Neuronal stem cell (in vitro differentiated cells): ENCODE measurements at regions not wholly inside any gene's neighbourhood (a gene's known extent, or its start where the extent isn't known, plus 50 kb on each side); places are given as distances from the start of the nearest gene placed in this dataset.

Source experiments
- DNase-seq: peaks from one replicate; pipeline ENCODE4 v3.0.0-alpha.2; 2013; ENCODE audit warnings: low spot score
- H2AFZ ChIP-seq: one replicate; pipeline ENCODE4 v1.6.1; 2013; ENCODE audit warnings: mild to moderate bottlenecking, low read length, inconsistent platforms
- H2AK5ac ChIP-seq: 2 replicates; pipeline ENCODE4 v1.6.1; 2013; ENCODE audit warnings: low read depth, mild to moderate bottlenecking, inconsistent platforms, low read length, moderate library complexity, mixed read lengths
- H2BK120ac ChIP-seq: 2 replicates; pipeline ENCODE4 v1.6.1; 2013; ENCODE audit warnings: low read depth, mild to moderate bottlenecking, inconsistent platforms, low read length, moderate library complexity, mixed read lengths
- H2BK12ac ChIP-seq: one replicate; pipeline ENCODE4 v1.6.1; 2013; ENCODE audit warnings: low read length, inconsistent platforms
- H2BK15ac ChIP-seq: 2 replicates; pipeline ENCODE4 v1.6.1; 2013; ENCODE audit warnings: mild to moderate bottlenecking, low read length, inconsistent platforms, mixed read lengths
- H2BK5ac ChIP-seq: one replicate; pipeline ENCODE4 v1.6.1; 2013; ENCODE audit warnings: inconsistent platforms, mild to moderate bottlenecking, low read length, moderate library complexity
- H3K14ac ChIP-seq: one replicate; pipeline ENCODE4 v1.6.1; 2013; ENCODE audit warnings: low read length, inconsistent platforms
- H3K18ac ChIP-seq: 2 replicates; pipeline ENCODE4 v1.6.1; 2013; ENCODE audit warnings: low read length, inconsistent platforms
- H3K23ac ChIP-seq: 2 replicates; pipeline ENCODE4 v1.6.1; 2013; ENCODE audit warnings: low read depth, mild to moderate bottlenecking, mixed read lengths, low read length, inconsistent platforms; ENCODE audit not compliant: poor library complexity
- H3K27ac ChIP-seq: replicated peaks from 3 replicates; pipeline ENCODE4 v1.5.1; 2013; ENCODE audit warnings: low read length, inconsistent platforms
- H3K27me3 ChIP-seq, 3 experiments: 2 replicates each; pipeline ENCODE4 v1.6.1; 2013; ENCODE audit warnings: low read length in 3 of 3, mild to moderate bottlenecking in 2 of 3, inconsistent platforms in 1 of 3, low read depth in 1 of 3, mixed read lengths in 1 of 3, moderate library complexity in 1 of 3; ENCODE audit not compliant: control insufficient read depth in 3 of 3, insufficient read depth in 3 of 3
- H3K36me3 ChIP-seq, 2 donors: replicated peaks in 1 of 2; 2 replicates each; pipeline ENCODE4 v1.6.1; 2013; ENCODE audit warnings: low read length in 2 of 2; ENCODE audit not compliant: control insufficient read depth in 2 of 2, insufficient read depth in 2 of 2
- H3K4ac ChIP-seq: 2 replicates; pipeline ENCODE4 v1.6.1; 2013; ENCODE audit warnings: inconsistent platforms, mild to moderate bottlenecking, low read length, moderate library complexity
- H3K4me1 ChIP-seq, 2 donors: 1 replicate in 1 of 2; 2 replicates in 1 of 2; pipeline ENCODE4 v1.6.1; 2013; ENCODE audit warnings: low read length in 2 of 2, low read depth in 1 of 2; ENCODE audit not compliant: control insufficient read depth in 2 of 2, insufficient read depth in 1 of 2
- H3K4me2 ChIP-seq: one replicate; pipeline ENCODE4 v1.6.1; 2013; ENCODE audit warnings: mild to moderate bottlenecking, low read length, inconsistent platforms; ENCODE audit not compliant: insufficient read depth, poor library complexity, severe bottlenecking
- H3K4me3 ChIP-seq, 2 donors: 2 replicates each; pipeline ENCODE4 v1.5.1; 2013; ENCODE audit warnings: low read length in 2 of 2, mild to moderate bottlenecking in 2 of 2, inconsistent platforms in 1 of 2, moderate library complexity in 1 of 2
- H3K79me1 ChIP-seq: one replicate; pipeline ENCODE4 v1.6.1; 2013; ENCODE audit warnings: low read depth, mild to moderate bottlenecking, inconsistent platforms, low read length, moderate library complexity
- H3K9ac ChIP-seq: one replicate; pipeline ENCODE4 v1.6.1; 2013; ENCODE audit warnings: mild to moderate bottlenecking, low read depth, low read length, inconsistent platforms; ENCODE audit not compliant: poor library complexity
- H3K9me3 ChIP-seq, 2 donors: replicated peaks in 1 of 2; 2 replicates each; pipeline versions ENCODE3 to v1.6.1; 2013; ENCODE audit warnings: low read length in 2 of 2, mild to moderate bottlenecking in 2 of 2, inconsistent platforms in 1 of 2, low read depth in 1 of 2, mixed read lengths in 1 of 2, moderate library complexity in 1 of 2; ENCODE audit not compliant: control insufficient read depth in 2 of 2, insufficient read depth in 1 of 2
- H4K8ac ChIP-seq: one replicate; pipeline ENCODE4 v1.6.1; 2013; ENCODE audit warnings: low read depth, mild to moderate bottlenecking, inconsistent platforms, low read length, moderate library complexity
- H4K91ac ChIP-seq: one replicate; pipeline ENCODE4 v1.6.1; 2013; ENCODE audit warnings: low read length, low read depth, mild to moderate bottlenecking, inconsistent platforms; ENCODE audit not compliant: poor library complexity
- WGBS, 2 donors: extraction: QIAGEN DNeasy Blood & Tissue Kit; methylation state at CpG; one replicate each; pipeline ENCODE4 v1.1.7; 2013; ENCODE audit warnings: missing lambda C conversion rate in 2 of 2, mixed read lengths in 1 of 2; ENCODE audit not compliant: insufficient read length in 2 of 2, insufficient replicate concordance in 1 of 2; ENCODE audit errors: extremely low coverage in 2 of 2; 5-methylcytosine and 5-hydroxymethylcytosine counted together

DNA sequence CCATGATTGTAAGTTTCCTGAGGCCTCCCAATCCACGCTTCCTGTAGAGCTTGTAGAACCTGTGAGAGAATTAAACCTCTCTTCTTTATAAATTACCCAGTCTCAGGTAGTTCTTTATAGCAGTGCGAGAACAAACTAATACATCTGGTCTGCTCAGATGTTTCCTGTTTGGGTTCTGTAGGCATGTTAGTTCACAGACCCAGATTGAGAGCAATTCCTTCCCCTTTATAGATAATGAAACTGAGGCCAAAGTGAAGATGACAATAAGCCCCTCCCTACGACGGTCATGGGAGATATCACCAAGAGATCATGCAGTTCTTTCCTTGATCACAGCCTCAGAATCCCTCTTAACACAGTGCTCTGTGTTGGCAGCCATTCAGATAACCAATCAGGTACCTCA is 76.5 kb upstream of the CLMN start:
- H3K4ac ChIP-seq = no peak overlapping the region
- H3K9me3 ChIP-seq = peaks cover 0 to 3% of the 10 kb centered on the region in 2 donors
- H3K9ac ChIP-seq = no peak overlapping the region
- no peak overlapping the region for H3K14ac ChIP-seq
- no peak overlapping the region for H3K4me2 ChIP-seq
- no peaks in the 10 kb centered on the region for H3K4me1 ChIP-seq
- no peak overlapping the region for H2BK15ac ChIP-seq
- H3K27ac ChIP-seq = no peak overlapping the region
- no peak overlapping the region for H3K23ac ChIP-seq
- H2BK5ac ChIP-seq = no peak overlapping the region
- no peak overlapping the region for H2AFZ ChIP-seq
- H3K18ac ChIP-seq = no peak overlapping the region
- H3K79me1 ChIP-seq = no peaks in the 10 kb centered on the region
- H3K27me3 ChIP-seq = no peaks in the 10 kb centered on the region
- H4K91ac ChIP-seq = no peak overlapping the region
- no peak overlapping the region for H2BK120ac ChIP-seq
- no CpG with 5 or more reads among the region's 4 CpGs for WGBS, 2 donors
- H3K36me3 ChIP-seq = peaks cover 0 to 2% of the 10 kb centered on the region in 2 donors
- no peak overlapping the region for H4K8ac ChIP-seq
- no peak for DNase-seq
- H2AK5ac ChIP-seq = no peak overlapping the region
- no peak overlapping the region for H3K4me3 ChIP-seq
- H2BK12ac ChIP-seq = no peak overlapping the region

DNA sequence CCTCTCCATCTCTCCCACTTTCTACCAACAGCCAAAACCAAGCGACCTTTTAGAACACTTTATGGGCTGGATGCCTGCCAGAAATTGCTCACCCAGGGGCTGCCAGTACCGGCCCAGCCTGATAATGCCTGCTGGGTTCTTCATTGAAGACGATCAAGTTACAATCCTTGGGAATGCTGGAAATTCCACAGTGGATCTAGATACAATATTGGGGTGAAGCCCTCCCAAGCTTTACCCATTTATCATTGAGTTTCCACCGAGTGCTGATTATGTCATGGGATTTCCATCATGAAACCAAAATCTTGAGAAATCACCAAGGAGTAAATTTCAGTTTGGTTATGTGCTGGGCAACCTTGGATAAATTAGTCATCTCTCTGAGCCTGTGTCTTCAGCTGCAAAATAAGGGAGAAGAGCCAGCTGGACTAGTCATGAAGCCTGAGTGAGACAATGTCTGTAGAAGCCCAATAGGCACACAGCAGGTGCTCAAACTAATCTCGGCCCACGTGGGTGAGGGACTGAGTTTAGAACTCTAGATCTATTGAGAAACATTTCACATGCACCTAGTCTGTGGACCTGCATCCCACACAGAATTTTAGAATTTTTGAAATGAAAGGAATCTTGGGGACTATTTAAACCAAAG is 75.5 kb upstream of the CLMN start:
- Histone ChIP-seq H4K8ac (no peak overlapping the region), H3K27me3 (no peaks in the 10 kb centered on the region), H2BK15ac (no peak overlapping the region), H3K4me2 (no peak overlapping the region), H3K4me1 (no peaks in the 10 kb centered on the region), H2AFZ (no peak overlapping the region), H2BK12ac (no peak overlapping the region), H3K4ac (no peak overlapping the region), H3K23ac (no peak overlapping the region), H3K18ac (no peak overlapping the region), H3K36me3 (peaks cover 0 to 2% of the 10 kb centered on the region in 2 donors), H3K79me1 (no peaks in the 10 kb centered on the region), H3K9ac (no peak overlapping the region), H3K4me3 (no peak overlapping the region), H2AK5ac (no peak overlapping the region), H3K9me3 (peaks cover 0 to 3% of the 10 kb centered on the region in 2 donors), H4K91ac (no peak overlapping the region), H2BK120ac (no peak overlapping the region), H3K14ac (no peak overlapping the region), H2BK5ac (no peak overlapping the region), H3K27ac (no peak overlapping the region)
- no CpG with 5 or more reads among the region's 6 CpGs for WGBS, 2 donors
- DNase-seq = no peak

DNA sequence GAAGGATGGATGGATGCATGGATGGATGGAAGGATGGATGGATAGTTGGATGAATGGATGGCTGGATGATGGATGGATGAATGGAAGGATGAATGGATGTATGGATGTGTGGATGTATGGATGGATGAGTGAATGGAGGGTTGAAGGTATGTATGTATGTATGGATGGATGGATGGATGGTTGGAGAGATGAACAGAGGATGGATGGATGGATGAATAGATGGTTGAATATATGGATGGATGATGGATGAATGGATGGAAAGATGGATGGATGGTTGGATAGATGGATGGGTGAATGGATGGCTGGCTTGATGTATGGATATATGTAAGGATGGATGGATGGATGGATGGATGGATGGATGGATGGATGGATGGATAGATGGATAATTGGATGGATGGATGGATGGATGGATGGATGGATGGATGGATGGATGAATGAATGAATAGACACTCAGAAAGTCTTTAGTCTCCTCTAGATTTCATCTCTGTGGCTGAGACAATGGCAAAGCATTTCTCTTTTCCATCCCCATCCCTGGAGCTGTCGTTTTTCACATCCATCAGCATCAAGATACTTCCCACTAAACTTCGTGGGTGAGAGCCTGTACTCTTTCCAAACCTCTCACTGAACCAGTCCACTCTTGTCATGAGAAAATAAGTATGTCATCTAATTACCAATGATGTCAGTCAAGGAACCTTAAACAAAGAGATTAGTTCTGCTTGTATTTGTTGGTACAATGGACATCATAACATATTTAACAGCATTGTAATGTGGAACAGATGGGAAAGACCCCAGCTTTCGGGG is 74.8 kb upstream of the CLMN start:
- Histone ChIP-seq H4K8ac (no peak overlapping the region), H2BK5ac (no peak overlapping the region), H3K18ac (no peak overlapping the region), H3K14ac (no peak overlapping the region), H3K4ac (no peak overlapping the region), H2BK15ac (no peak overlapping the region), H3K27me3 (no peaks in the 10 kb centered on the region), H3K79me1 (no peaks in the 10 kb centered on the region), H3K4me3 (no peak overlapping the region), H2BK12ac (no peak overlapping the region), H3K27ac (no peak overlapping the region), H3K4me2 (no peak overlapping the region), H2BK120ac (no peak overlapping the region), H4K91ac (no peak overlapping the region), H2AFZ (no peak overlapping the region), H3K23ac (no peak overlapping the region), H3K36me3 (peaks cover 0 to 2% of the 10 kb centered on the region in 2 donors), H3K9ac (no peak overlapping the region), H2AK5ac (no peak overlapping the region), H3K9me3 (peaks cover 0 to 3% of the 10 kb centered on the region in 2 donors), H3K4me1 (no peaks in the 10 kb centered on the region)
- no peak for DNase-seq
- no CpG with 5 or more reads among the region's 3 CpGs for WGBS, 2 donors

DNA sequence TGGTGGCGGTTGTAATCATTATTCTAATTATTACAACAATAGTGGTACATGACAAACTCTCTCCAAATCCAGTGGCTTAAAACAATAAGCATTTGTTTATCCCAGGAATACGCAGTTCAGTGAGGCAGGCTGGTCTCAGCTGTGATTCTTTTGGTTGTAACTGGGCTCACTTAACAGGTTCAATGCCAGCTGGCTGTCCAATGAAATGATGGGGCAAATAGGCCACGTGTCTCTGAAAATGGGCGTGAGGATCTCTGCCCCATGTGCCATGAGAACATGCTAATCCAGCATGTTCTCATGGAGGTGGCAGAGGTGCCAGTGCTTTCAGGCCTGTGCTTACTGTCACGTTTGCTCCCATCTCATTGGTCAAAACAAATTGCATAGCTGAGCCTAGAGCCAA is 73.1 kb upstream of the CLMN start:
- Histone ChIP-seq H4K8ac (no peak overlapping the region), H3K9me3 (no peaks in the 10 kb centered on the region), H3K4me1 (no peaks in the 10 kb centered on the region), H3K4me2 (no peak overlapping the region), H3K79me1 (no peaks in the 10 kb centered on the region), H3K23ac (no peak overlapping the region), H2AFZ (no peak overlapping the region), H2AK5ac (no peak overlapping the region), H3K18ac (no peak overlapping the region), H2BK15ac (no peak overlapping the region), H3K27me3 (no peaks in the 10 kb centered on the region), H3K36me3 (peaks cover 0 to under 1% of the 10 kb centered on the region in 2 donors), H3K14ac (no peak overlapping the region), H3K9ac (peak overlapping the region; percentile 4), H2BK5ac (no peak overlapping the region), H2BK120ac (no peak overlapping the region), H3K27ac (no peak overlapping the region), H4K91ac (no peak overlapping the region), H3K4ac (no peak overlapping the region), H2BK12ac (no peak overlapping the region), H3K4me3 (no peak overlapping the region)
- WGBS, 2 donors = no CpG with 5 or more reads among the region's 5 CpGs
- DNase-seq = no peak
